Vagina (tissue), 2 donors: ENCODE measurements at regions not wholly inside any gene's neighbourhood (a gene's known extent, or its start where the extent isn't known, plus 50 kb on each side); places are given as distances from the start of the nearest gene placed in this dataset.

Experiments used
- CTCF ChIP-seq, 3 experiments: fragments of 450-650 bp in 2 of 3; fragments of 200-600 bp in 1 of 3; sonication (generic) in 1 of 3; IDR thresholded peaks; one replicate each; pipeline ENCODE4 v1.5.1; 2017 to 2019; ENCODE audit warnings: antibody characterized with exemption in 3 of 3, mild to moderate bottlenecking in 2 of 3, moderate library complexity in 2 of 3
- POLR2A ChIP-seq, 2 donors: fragments of 450-650 bp; IDR thresholded peaks; one replicate each; pipeline ENCODE4 v1.6.1; 2017; ENCODE audit warnings: antibody characterized with exemption in 2 of 2, mild to moderate bottlenecking in 2 of 2, moderate library complexity in 2 of 2
- POLR2AphosphoS5 ChIP-seq, 2 donors: sonication (generic); formaldehyde crosslinking; IDR thresholded peaks; one replicate each; pipeline ENCODE4 v1.9.0; 2017; ENCODE audit warnings: antibody characterized with exemption in 2 of 2, mild to moderate bottlenecking in 2 of 2, low read depth in 1 of 2; ENCODE audit not compliant: insufficient read depth in 1 of 2

- TF ChIP-seq POLR2A (IDR thresholded peaks at IDR 0.05) (no peak), CTCF (IDR thresholded peaks at IDR 0.05) (no peak), POLR2AphosphoS5 (IDR thresholded peaks at IDR 0.05; ENCODE audit: insufficient read depth in 1 of 2, low read depth in 1 of 2) (no peak)
Observed at GRCh38 chr3:88222343-88222742, 72.6 kb downstream of the C3orf38 start.
